ENCODE measurements at regions not wholly inside any gene's neighbourhood (a gene's known extent, or its start where the extent isn't known, plus 50 kb on each side); places are given as distances from the start of the nearest gene placed in this dataset.
"Not testable (repeated sequence)": the region's sequence is repeated elsewhere in the genome, so short reads cannot be mapped to it uniquely, and the experiment has no call there.

- not testable (repeated sequence) for TF ChIP-seq EZH2 (IDR thresholded peaks at IDR 0.05; ENCODE audit: low read depth, unreplicated experiment); POLR2AphosphoS5 (IDR thresholded peaks at IDR 0.05; ENCODE audit: low read depth); STAT1 (IDR thresholded peaks at IDR 0.05; ENCODE audit: unreplicated experiment); JUNB (IDR thresholded peaks at IDR 0.05; ENCODE audit: unreplicated experiment); ETS1 (IDR thresholded peaks at IDR 0.05); REST (IDR thresholded peaks at IDR 0.05; ENCODE audit: unreplicated experiment)
- TF ChIP-seq CTCF (conservative IDR thresholded peaks at IDR 0.05; ENCODE audit: low read depth in 2 of 2), result peak; percentile 51 to 57
Observed at GRCh38 chr15:85250938-85251542, 129.4 kb upstream of the AKAP13 start.
